Gastrocnemius medialis (tissue), 4 donors: ENCODE measurements at regions not wholly inside any gene's neighbourhood (a gene's known extent, or its start where the extent isn't known, plus 50 kb on each side); places are given as distances from the start of the nearest gene placed in this dataset.

Experiments
- POLR2A ChIP-seq, 2 donors: fragments of 450-650 bp; IDR thresholded peaks; one replicate each; pipeline ENCODE4 v1.6.1; 2017; ENCODE audit warnings: antibody characterized with exemption in 2 of 2, mild to moderate bottlenecking in 2 of 2, moderate library complexity in 2 of 2
- TF ChIP-seq, protein P1 (sequence below), 5 experiments: fragments of 450-650 bp in 3 of 5; fragments of 200-600 bp in 2 of 5; sonication (generic) in 2 of 5; IDR thresholded peaks in 4 of 5; conservative IDR thresholded peaks in 1 of 5; 1 replicate in 4 of 5; 2 replicates in 1 of 5; pipeline ENCODE4 v1.5.1; 2016 to 2019; ENCODE audit warnings: antibody characterized with exemption in 5 of 5, mild to moderate bottlenecking in 3 of 5, moderate library complexity in 3 of 5

- TF ChIP-seq, protein P1, sequence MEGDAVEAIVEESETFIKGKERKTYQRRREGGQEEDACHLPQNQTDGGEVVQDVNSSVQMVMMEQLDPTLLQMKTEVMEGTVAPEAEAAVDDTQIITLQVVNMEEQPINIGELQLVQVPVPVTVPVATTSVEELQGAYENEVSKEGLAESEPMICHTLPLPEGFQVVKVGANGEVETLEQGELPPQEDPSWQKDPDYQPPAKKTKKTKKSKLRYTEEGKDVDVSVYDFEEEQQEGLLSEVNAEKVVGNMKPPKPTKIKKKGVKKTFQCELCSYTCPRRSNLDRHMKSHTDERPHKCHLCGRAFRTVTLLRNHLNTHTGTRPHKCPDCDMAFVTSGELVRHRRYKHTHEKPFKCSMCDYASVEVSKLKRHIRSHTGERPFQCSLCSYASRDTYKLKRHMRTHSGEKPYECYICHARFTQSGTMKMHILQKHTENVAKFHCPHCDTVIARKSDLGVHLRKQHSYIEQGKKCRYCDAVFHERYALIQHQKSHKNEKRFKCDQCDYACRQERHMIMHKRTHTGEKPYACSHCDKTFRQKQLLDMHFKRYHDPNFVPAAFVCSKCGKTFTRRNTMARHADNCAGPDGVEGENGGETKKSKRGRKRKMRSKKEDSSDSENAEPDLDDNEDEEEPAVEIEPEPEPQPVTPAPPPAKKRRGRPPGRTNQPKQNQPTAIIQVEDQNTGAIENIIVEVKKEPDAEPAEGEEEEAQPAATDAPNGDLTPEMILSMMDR (IDR thresholded peaks at IDR 0.05 in 4 of 5, conservative IDR thresholded peaks at IDR 0.05 in 1 of 5), result no peak
- TF ChIP-seq POLR2A (IDR thresholded peaks at IDR 0.05), result no peak
These were observed 620.0 kb upstream of the LRFN5 start for GRCh38 chr14:40986655-40987054.
